SK-N-SH treated with all-trans-retinoic acid at 6 μM for 48 hours (cell line): ENCODE measurements at regions not wholly inside any gene's neighbourhood (a gene's known extent, or its start where the extent isn't known, plus 50 kb on each side); places are given as distances from the start of the nearest gene placed in this dataset.

Experiments
- ARNTL ChIP-seq: fragments of 450-650 bp; formaldehyde crosslinking; IDR thresholded peaks from 2 replicates; pipeline ENCODE4 v1.5.0; 2020; ENCODE audit warnings: low read depth, mild to moderate bottlenecking, moderate library complexity, borderline replicate concordance
- TCF4 ChIP-seq: fragments of 250-450 bp; sonication (Bioruptor Pico); IDR thresholded peaks from 2 replicates; pipeline ENCODE4 v1.8.0; 2021; ENCODE audit warnings: mild to moderate bottlenecking, moderate library complexity, borderline replicate concordance
- TF ChIP-seq, protein P1 (sequence below): fragments of 250-450 bp; sonication (Bioruptor Pico); IDR thresholded peaks from 2 replicates; pipeline ENCODE4 v1.8.0; 2020; ENCODE audit warnings: mild to moderate bottlenecking, moderate library complexity, borderline replicate concordance

DNA sequence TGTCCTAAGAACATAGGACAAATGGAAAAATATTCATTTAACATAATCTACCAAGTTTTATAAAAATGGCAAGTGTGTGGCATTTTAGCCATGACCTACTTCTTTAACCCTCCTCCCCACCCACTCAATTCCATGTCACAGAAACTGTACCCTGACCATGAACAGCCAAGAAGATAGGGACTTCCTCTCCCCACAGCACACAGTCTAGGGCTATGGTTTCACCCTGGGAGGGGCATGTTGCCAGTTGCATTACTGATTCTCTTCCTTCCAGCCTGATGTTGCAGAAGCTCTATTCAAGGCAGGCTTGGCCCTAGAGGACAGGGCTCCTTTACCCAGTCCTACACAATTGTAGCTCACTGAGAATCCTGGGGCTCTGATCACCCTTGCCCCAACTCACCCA is 153.6 kb upstream of the KLF7 start:
- TF ChIP-seq TCF4 (CRISPR knock-in tag) (no peak), ARNTL (CRISPR knock-in tag) (no peak)
- TF ChIP-seq, protein P1, sequence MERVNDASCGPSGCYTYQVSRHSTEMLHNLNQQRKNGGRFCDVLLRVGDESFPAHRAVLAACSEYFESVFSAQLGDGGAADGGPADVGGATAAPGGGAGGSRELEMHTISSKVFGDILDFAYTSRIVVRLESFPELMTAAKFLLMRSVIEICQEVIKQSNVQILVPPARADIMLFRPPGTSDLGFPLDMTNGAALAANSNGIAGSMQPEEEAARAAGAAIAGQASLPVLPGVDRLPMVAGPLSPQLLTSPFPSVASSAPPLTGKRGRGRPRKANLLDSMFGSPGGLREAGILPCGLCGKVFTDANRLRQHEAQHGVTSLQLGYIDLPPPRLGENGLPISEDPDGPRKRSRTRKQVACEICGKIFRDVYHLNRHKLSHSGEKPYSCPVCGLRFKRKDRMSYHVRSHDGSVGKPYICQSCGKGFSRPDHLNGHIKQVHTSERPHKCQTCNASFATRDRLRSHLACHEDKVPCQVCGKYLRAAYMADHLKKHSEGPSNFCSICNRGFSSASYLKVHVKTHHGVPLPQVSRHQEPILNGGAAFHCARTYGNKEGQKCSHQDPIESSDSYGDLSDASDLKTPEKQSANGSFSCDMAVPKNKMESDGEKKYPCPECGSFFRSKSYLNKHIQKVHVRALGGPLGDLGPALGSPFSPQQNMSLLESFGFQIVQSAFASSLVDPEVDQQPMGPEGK (CRISPR knock-in tag): no peak
